ENCODE measurements at regions not wholly inside any gene's neighbourhood (a gene's known extent, or its start where the extent isn't known, plus 50 kb on each side); places are given as distances from the start of the nearest gene placed in this dataset.

DNA sequence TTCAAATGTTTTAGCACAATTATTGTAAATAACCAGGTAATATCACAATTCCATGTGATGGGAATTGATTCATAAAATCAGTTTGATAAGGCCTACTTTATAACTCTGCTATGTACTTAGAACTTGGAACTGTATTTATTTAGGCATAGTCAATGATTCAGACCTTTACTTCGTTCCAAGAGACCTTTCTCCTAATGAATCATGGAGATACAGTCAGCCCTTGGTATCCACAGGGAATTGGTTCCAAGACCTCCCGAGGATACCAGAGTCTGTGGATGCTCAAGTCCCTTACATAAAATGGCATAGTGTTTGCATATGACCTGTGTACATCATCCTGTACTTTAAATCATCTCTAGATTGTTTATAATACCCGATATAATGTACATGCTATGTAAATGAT, 60.8 kb upstream of the UMPS start:
- H3K4me3 ChIP-seq (replicated peaks; ENCODE audit: low read depth, low read length), result no peak overlapping the region
- TF ChIP-seq, protein P1, sequence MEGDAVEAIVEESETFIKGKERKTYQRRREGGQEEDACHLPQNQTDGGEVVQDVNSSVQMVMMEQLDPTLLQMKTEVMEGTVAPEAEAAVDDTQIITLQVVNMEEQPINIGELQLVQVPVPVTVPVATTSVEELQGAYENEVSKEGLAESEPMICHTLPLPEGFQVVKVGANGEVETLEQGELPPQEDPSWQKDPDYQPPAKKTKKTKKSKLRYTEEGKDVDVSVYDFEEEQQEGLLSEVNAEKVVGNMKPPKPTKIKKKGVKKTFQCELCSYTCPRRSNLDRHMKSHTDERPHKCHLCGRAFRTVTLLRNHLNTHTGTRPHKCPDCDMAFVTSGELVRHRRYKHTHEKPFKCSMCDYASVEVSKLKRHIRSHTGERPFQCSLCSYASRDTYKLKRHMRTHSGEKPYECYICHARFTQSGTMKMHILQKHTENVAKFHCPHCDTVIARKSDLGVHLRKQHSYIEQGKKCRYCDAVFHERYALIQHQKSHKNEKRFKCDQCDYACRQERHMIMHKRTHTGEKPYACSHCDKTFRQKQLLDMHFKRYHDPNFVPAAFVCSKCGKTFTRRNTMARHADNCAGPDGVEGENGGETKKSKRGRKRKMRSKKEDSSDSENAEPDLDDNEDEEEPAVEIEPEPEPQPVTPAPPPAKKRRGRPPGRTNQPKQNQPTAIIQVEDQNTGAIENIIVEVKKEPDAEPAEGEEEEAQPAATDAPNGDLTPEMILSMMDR (IDR thresholded peaks at IDR 0.05; ENCODE audit: low read depth, low read length, missing control alignments), result no peak
- no peak for DNase-seq (ENCODE audit: extremely low read depth, low read depth)

DNA sequence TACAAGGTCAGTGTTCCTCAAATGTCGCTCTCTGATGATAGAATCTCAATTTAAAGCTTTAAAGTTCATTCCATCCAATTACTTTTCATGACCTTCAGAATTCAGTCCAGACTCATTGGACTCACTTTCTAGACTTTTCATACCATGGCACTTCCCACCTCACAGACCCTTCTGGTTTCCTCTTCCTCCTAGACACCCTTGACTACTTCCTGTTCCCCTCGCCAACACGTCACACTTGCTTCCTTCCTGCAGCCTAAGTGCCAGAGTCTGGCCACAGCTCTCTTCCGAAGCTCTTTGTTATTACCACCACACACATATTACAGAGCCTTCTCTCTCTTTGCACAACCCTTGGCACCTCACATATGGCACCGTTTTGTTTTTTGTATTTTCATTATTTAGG, 59.1 kb upstream of the UMPS start:
- no peak for DNase-seq (ENCODE audit: extremely low read depth, low read depth)
- TF ChIP-seq, protein P1 (IDR thresholded peaks at IDR 0.05; ENCODE audit: low read depth, low read length, missing control alignments), result no peak
- no peak overlapping the region for H3K4me3 ChIP-seq (replicated peaks; ENCODE audit: low read depth, low read length)

DNA sequence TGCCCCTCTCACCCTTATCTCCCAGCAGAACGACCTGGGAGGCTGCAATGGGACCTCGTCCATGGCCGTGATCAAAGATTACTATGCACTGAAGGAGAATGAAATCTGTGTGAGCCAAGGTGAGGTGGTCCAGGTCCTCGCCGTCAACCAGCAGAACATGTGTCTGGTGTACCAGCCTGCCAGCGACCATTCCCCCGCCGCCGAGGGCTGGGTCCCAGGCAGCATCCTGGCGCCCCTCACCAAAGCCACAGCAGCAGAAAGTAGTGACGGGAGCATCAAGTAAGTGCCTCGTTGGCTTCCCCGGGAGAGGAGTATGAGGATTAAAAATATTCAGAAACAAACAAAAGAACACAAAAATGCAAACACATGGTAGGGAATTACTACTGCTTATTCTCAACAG, 55.9 kb upstream of the UMPS start:
- no peak for DNase-seq (ENCODE audit: extremely low read depth, low read depth)
- TF ChIP-seq, protein P1 (IDR thresholded peaks at IDR 0.05; ENCODE audit: low read depth, low read length, missing control alignments), result no peak
- H3K4me3 ChIP-seq (replicated peaks; ENCODE audit: low read depth, low read length), result no peak overlapping the region

DNA sequence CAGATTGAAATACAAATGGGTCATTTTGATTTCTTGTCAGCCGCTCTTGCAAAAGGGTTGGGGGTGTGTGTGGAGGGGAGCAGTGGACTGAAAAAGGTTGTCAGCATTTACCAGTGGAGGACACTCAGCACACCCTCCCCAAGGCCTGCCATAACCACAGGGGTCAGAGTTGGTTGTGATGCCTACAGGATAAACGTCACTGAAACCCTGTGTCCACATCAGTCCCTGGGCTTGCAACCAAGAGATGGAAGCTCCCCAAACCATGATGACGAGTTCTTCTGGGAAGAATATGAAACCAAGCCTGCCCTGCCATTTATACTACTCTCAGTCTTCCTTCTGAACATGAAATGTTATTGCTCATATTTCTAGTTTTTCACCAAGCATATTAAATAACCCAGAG, 54.0 kb upstream of the UMPS start:
- TF ChIP-seq, protein P1 (IDR thresholded peaks at IDR 0.05; ENCODE audit: low read depth, low read length, missing control alignments), result no peak
- DNase-seq (ENCODE audit: extremely low read depth, low read depth), result no peak

DNA sequence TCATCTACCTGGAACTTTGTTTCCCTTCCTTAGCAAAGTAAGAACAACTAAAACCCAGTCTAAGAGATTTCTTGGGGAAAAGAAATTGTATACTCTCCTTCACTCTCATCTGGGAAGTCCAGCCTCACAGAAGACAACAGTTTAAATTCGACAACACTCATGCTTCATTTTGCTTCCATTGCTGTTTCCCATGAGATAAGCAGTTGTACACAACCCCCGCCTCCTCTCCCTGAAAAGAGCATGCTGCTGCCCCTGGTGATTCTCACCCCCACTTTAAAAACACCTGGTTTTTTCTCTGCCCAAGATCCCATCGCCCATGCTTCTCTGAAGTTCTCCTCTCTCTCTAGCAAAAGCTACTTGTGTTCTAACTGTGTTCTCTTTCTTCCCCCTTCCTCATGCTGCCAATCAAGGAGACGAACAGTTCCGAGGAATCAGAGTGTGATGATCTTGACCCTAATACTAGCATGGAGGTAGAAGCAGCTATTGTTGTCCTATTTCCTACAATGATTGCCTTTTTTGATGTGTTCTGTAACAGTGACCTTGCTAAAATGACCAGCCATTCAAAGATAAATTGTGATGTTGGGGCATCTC, 51.1 kb upstream of the UMPS start:
- TF ChIP-seq, protein P1 (IDR thresholded peaks at IDR 0.05; ENCODE audit: low read depth, low read length, missing control alignments), result no peak
- no peak for DNase-seq (ENCODE audit: extremely low read depth, low read depth)
- no peak overlapping the region for H3K4me3 ChIP-seq (replicated peaks; ENCODE audit: low read depth, low read length)

More for the DNA sequence above, 54.0 kb upstream of the UMPS start:
- H3K4me3 ChIP-seq (replicated peaks; ENCODE audit: low read depth, low read length), result no peak overlapping the region

Data from HFF-Myc (cell line).